Common myeloid progenitor, CD34-positive (primary cell): ENCODE measurements at regions not wholly inside any gene's neighbourhood (a gene's known extent, or its start where the extent isn't known, plus 50 kb on each side); places are given as distances from the start of the nearest gene placed in this dataset.
"Not testable (repeated sequence)": the region's sequence is repeated elsewhere in the genome, so short reads cannot be mapped to it uniquely, and the experiment has no call there.

ENCODE experiments used
- CTCF ChIA-PET: fragments of 350-600 bp; sonication (Branson Sonifier 250); formaldehyde crosslinking; loops from one replicate; lab custom pipeline; 2021; ENCODE audit warnings: antibody characterized with exemption; lab: Charles Lee
- POLR2A ChIA-PET: fragments of 350-600 bp; sonication (Branson Sonifier 250); formaldehyde crosslinking; loops from one replicate; lab custom pipeline; 2021; ENCODE audit warnings: antibody characterized with exemption; lab: Charles Lee
- DNase-seq, 3 donors: peaks; one replicate each; pipeline versions ENCODE4 v3.0.0 to v3.0.0-alpha.2; 2013
- H3K27ac ChIP-seq, 2 experiments: 1 replicate in 1 of 2; 2 replicates in 1 of 2; pipeline ENCODE4 v1.7.0; 2013; ENCODE audit warnings: inconsistent platforms in 2 of 2, low read length in 2 of 2, mild to moderate bottlenecking in 2 of 2, low read depth in 1 of 2, moderate library complexity in 1 of 2; ENCODE audit not compliant: severe bottlenecking in 2 of 2, insufficient read depth in 1 of 2, poor library complexity in 1 of 2
- H3K27me3 ChIP-seq, 5 experiments: replicated peaks in 2 of 5; 1 replicate in 3 of 5; 2 replicates in 2 of 5; pipeline versions ENCODE4 v1.6.1 to v1.7.0; 2013; ENCODE audit warnings: low read length in 4 of 5, mild to moderate bottlenecking in 2 of 5, moderate library complexity in 2 of 5, inconsistent platforms in 1 of 5; ENCODE audit not compliant: insufficient read depth in 5 of 5, control insufficient read depth in 4 of 5
- H3K36me3 ChIP-seq, 4 experiments: 1 replicate in 2 of 4; 2 replicates in 2 of 4; pipeline versions ENCODE4 v1.6.1 to v1.7.0; 2013; ENCODE audit warnings: low read length in 3 of 4, control low read depth in 1 of 4, mild to moderate bottlenecking in 1 of 4; ENCODE audit not compliant: control insufficient read depth in 4 of 4, insufficient read depth in 4 of 4
- H3K4me1 ChIP-seq, 4 experiments: 1 replicate in 3 of 4; 2 replicates in 1 of 4; pipeline versions ENCODE4 v1.6.1 to v1.7.1; 2013; ENCODE audit warnings: low read length in 3 of 4, mild to moderate bottlenecking in 3 of 4, control low read depth in 1 of 4, inconsistent platforms in 1 of 4, moderate library complexity in 1 of 4; ENCODE audit not compliant: control insufficient read depth in 4 of 4, insufficient read depth in 4 of 4; ENCODE audit errors: control extremely low read depth in 1 of 4
- H3K4me3 ChIP-seq, 7 experiments: 1 replicate in 4 of 7; 2 replicates in 3 of 7; pipeline versions ENCODE4 v1.5.1 to v1.7.0; 2013; ENCODE audit warnings: mild to moderate bottlenecking in 7 of 7, low read length in 6 of 7, moderate library complexity in 6 of 7, inconsistent platforms in 2 of 7, low read depth in 2 of 7, control low read depth in 1 of 7; ENCODE audit not compliant: insufficient read depth in 4 of 7, control insufficient read depth in 1 of 7; ENCODE audit errors: extremely low read depth in 1 of 7
- H3K9me3 ChIP-seq, 5 experiments: 1 replicate in 4 of 5; 2 replicates in 1 of 5; pipeline versions ENCODE4 v1.6.1 to v1.7.1; 2013; ENCODE audit warnings: low read length in 4 of 5, mild to moderate bottlenecking in 2 of 5, inconsistent platforms in 1 of 5, low read depth in 1 of 5, moderate library complexity in 1 of 5; ENCODE audit not compliant: control insufficient read depth in 4 of 5, insufficient read depth in 2 of 5; ENCODE audit errors: control extremely low read depth in 1 of 5
- WGBS: methylation state at CpG from one replicate; pipeline ENCODE4 v1.1.5; 2013; ENCODE audit not compliant: insufficient coverage; 5-methylcytosine and 5-hydroxymethylcytosine counted together

- H3K4me1 ChIP-seq, H3K36me3 ChIP-seq, DNase-seq, H3K4me3 ChIP-seq, H3K27ac ChIP-seq, H3K9me3 ChIP-seq, H3K27me3 ChIP-seq, POLR2A ChIA-PET, CTCF ChIA-PET: not testable (repeated sequence)
- WGBS = no CpG with 5 or more reads among the region's 11 CpGs
Observed at GRCh38 chrY:17459753-17460152, 420.3 kb downstream of the CDY2B start.

DNA sequence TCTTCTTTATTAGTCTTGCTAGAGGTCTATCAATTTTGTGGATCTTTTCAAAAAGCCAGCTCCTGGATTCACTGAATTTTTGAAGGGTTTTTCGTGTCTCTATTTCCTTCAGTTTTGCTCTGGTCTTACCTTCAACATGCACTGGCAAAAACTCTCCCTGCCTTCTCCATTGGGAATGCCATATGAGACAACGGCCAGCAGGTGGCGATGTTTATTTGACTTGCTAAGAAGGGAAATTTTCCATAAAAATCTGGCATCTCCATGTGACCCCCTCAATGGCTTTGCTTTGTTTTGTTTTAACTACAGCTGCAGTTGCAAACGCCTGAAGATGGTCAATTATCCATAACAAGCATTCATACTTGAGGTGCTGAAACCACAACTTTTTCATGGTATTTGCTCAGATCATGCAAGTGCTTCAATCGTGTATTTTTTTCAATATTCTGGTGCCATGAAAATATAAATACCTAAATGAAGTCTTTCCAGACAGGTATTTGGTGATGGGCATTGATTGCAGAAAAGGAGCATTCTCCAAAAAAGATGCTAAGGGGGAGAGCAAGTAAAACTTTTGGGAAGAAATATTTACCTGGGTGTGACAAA is 449.4 kb downstream of the CDY2B start:
- Histone ChIP-seq H3K4me3 (no peak overlapping the region), H3K27me3 (no peaks in the 10 kb centered on the region), H3K9me3 (no peaks in the 10 kb centered on the region), H3K27ac (no peak overlapping the region), H3K36me3 (no peaks in the 10 kb centered on the region), H3K4me1 (no peaks in the 10 kb centered on the region)
- ChIA-PET CTCF (no interaction called here), POLR2A (no interaction called here)
- no CpG with 5 or more reads among the region's 5 CpGs for WGBS
- DNase-seq = peak in 1 of 3 donors; percentile 7

GRCh38 chrY:17398336-17399072 is 481.5 kb downstream of the CDY2B start:
- Histone ChIP-seq H3K27me3 (no peaks in the 10 kb centered on the region), H3K36me3 (no peaks in the 10 kb centered on the region), H3K4me1 (no peaks in the 10 kb centered on the region), H3K9me3 (no peaks in the 10 kb centered on the region), H3K4me3 (no peak overlapping the region), H3K27ac (no peak overlapping the region)
- WGBS = no CpG with 5 or more reads among the region's 1 CpG
- CTCF ChIA-PET = no interaction called here
- DNase-seq = no peak
- POLR2A ChIA-PET = no interaction called here

- no peaks in the 10 kb centered on the region for H3K4me1 ChIP-seq
- DNase-seq = no peak
Observed at GRCh38 chrY:17397659-17398058, 482.4 kb downstream of the CDY2B start.

DNA sequence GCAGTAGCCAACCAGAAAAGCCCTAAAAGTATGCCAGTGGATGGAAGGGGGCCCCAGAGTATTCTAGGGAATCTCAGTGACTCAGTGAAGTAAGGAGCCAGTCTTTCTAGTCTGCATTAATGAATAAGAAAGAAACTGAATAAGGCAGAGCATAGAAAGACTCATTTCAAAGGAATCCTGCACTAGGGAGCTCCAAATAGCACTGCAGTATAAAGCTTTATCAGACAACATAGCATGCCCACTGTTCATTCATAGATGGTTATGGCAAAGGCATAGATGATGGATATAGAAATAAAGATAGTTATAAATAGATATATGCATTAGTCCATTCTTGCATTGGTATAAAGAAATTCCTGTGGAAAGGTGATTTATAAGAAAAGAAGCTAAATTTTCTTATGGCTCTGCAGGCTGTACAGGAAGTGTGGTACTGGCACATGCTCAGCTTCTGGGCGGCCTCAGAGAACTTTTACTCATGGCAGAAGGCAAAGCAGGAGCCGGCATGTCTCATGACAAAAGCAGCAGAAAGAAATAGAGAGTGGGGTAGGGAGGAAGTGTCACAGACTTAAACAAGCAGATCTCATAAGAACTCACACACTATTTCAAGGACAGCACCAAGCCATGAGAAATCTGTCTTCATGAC is 498.5 kb downstream of the CDY2B start:
- H3K4me3 ChIP-seq = no peak overlapping the region
- ChIA-PET CTCF (no interaction called here), POLR2A (no interaction called here)
- no peaks in the 10 kb centered on the region for H3K9me3 ChIP-seq
- DNase-seq = no peak
- no CpG with 5 or more reads among the region's 2 CpGs for WGBS
- no peak overlapping the region for H3K27ac ChIP-seq
- no peaks in the 10 kb centered on the region for H3K36me3 ChIP-seq
- H3K27me3 ChIP-seq = no peaks in the 10 kb centered on the region
- no peaks in the 10 kb centered on the region for H3K4me1 ChIP-seq

More at GRCh38 chrY:17397659-17398058, 482.4 kb downstream of the CDY2B start:
- Histone ChIP-seq H3K36me3 (no peaks in the 10 kb centered on the region), H3K4me3 (no peak overlapping the region), H3K27me3 (no peaks in the 10 kb centered on the region), H3K9me3 (no peaks in the 10 kb centered on the region), H3K27ac (no peak overlapping the region)
- POLR2A ChIA-PET = no interaction called here
- CTCF ChIA-PET = no interaction called here
- no CpG with 5 or more reads among the region's 3 CpGs for WGBS

- no peaks in the 10 kb centered on the region for H3K9me3 ChIP-seq
- H3K27me3 ChIP-seq = no peaks in the 10 kb centered on the region
- no peaks in the 10 kb centered on the region for H3K4me1 ChIP-seq
- no peak for DNase-seq
- WGBS = no CpG with 5 or more reads among the region's 1 CpG
- ChIA-PET POLR2A (no interaction called here), CTCF (no interaction called here)
- H3K27ac ChIP-seq = no peak overlapping the region
- no peaks in the 10 kb centered on the region for H3K36me3 ChIP-seq
- no peak overlapping the region for H3K4me3 ChIP-seq
Observed at GRCh38 chrY:17378326-17378725, 501.7 kb downstream of the CDY2B start.

DNA sequence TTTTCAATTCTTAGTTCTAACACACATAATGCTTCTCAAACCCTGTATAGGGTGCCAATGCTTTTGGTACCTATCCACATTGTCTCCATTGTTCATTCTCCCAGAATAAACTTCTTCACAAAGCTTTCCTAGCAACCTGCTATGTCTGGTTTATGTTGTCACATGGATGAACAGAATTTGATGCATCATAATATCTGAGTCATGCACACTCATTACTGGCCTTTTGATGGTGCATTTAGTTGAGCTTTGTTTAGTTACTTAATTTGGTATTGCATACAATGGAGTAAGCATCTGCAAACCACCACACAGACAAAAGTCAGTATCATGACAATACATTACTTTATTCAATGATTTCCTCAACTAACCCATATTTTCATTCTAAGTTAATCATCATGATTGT is 511.6 kb downstream of the CDY2B start:
- no peaks in the 10 kb centered on the region for H3K9me3 ChIP-seq
- H3K36me3 ChIP-seq = no peaks in the 10 kb centered on the region
- no peaks in the 10 kb centered on the region for H3K4me1 ChIP-seq
- no peaks in the 10 kb centered on the region for H3K27me3 ChIP-seq
- ChIA-PET CTCF (no interaction called here), POLR2A (no interaction called here)
- H3K4me3 ChIP-seq = no peak overlapping the region
- no peak overlapping the region for H3K27ac ChIP-seq
- DNase-seq = no peak
